HG03159 (cell line): ENCODE measurements at regions not wholly inside any gene's neighbourhood (a gene's known extent, or its start where the extent isn't known, plus 50 kb on each side); places are given as distances from the start of the nearest gene placed in this dataset.
"Not testable (repeated sequence)": the region's sequence is repeated elsewhere in the genome, so short reads cannot be mapped to it uniquely, and the experiment has no call there.

Source experiments
- ATAC-seq: cut with Tn5 transposase; IDR thresholded peaks from one replicate; pipeline ENCODE4 v1.9.1; 2021; ENCODE audit warnings: mild to moderate bottlenecking, moderate library complexity; ENCODE audit not compliant: unreplicated experiment

DNA sequence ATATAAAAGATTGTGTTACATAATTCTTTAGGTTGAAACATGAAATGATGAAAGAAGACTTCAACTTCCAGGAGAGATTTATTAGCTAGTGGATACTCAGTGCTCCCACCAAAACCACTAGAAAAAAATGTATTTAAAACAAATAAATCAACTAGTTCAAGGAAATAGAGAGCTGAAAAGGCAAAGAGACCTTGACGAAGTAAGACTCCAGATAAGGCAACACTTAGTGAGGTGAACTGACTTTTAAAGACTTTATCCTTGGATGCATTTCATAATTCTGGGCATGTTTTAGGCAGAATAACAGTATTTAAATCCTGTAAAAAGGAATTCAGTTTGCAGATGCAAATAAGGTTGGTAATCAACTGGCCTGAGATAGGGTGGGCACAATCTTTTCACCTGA is 1150.7 kb downstream of the FSCB start:
- ATAC-seq = no peak

DNA sequence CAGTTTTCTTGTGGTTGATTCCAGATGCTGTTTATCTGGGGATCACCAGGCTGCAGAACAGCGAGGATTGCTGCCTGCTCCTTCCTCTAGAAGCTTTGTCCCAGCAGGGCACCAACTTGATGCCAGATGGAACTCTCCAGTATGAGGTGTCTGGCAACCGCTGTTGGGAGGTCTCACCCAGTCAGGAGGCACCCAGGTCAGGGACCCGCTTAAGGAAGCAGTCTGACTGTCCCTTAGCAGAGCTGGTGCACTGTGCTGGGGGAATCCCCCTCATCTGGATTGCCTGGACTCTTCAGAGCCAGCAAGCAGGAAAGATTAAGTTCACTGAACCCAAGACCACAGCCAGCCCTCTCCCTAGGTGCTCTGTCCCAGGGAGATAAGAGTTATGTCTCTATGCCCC is 1165.2 kb downstream of the FSCB start:
- no peak for ATAC-seq

DNA sequence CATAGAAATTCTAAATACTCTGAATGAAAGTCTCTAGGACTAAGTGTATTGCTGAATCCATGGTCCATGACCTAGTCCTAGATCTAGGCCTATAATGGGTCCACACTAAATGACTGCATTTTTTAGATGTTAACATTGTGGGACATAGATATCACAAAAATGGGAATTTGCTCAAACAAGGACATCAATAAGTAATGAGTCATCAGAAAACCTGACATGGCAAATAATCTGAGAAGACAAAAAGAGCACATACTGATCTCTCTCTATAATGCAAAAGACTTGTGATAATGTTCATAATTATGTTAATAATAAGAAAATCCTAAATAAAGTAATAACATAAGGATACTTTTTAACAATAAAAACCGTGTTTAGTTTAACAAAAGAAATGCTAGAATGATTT is 1168.4 kb downstream of the FSCB start:
- no peak for ATAC-seq

DNA sequence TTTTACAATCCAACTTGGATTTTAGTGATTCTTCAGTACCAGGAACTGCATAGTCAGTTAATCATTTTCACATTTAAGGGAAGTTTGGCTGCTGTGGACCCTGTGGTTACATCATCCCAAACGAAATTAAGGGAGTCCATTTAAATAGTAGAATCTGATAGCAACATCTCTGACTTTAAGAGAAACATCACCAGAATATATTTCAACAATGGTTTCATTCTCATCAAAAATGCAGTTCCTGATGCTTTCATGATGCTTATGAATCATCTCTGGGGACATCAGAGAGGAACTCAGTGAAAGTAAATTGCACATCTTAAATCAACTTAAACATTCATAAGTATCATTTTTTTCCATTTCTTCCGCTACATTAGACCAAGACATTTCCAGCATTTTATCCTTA is 1170.7 kb downstream of the FSCB start:
- no peak for ATAC-seq

DNA sequence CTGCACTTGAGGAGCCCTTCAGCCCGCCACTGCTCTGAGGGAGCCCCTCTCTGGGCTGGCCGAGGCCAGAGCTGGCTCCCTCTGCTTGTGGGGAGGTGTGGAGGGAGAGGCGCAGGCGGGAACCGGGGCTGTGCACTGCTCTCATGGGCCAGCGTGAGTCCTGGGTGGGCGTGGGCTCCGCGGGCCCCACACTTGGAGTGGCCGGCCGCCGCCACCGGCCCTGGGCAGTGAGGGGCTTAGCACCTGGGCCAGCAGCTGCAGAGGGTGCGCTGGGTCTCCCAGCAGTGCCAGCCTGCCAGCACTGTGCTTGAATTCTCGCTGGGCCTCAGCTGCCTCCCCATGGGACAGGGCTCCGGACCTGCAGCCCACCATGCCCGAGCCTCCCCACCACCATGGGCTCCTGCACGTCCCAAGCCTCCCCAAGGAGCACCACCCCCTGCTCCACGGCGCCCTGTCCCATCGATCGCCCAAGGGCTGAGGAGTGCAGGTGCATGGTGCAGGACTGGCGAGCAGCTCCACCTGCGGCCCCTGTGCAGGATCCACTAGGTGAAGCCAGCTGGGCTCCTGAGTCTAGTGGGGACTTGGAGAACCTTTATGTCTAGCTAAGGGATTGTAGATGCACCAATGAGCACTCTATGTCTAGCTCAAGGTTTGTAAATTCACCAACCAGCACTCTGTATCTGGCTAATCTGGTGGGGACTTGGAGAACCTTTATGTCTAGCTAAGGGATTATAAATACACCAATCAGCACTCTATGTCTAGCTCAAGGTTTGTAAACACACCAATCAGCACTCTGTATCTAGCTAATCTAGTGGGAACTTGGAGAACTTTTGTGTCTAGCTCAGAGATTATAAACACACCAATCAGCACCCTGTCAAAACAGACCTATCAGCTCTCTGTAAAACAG is 1180.3 kb downstream of the FSCB start:
- not testable (repeated sequence) for ATAC-seq

DNA sequence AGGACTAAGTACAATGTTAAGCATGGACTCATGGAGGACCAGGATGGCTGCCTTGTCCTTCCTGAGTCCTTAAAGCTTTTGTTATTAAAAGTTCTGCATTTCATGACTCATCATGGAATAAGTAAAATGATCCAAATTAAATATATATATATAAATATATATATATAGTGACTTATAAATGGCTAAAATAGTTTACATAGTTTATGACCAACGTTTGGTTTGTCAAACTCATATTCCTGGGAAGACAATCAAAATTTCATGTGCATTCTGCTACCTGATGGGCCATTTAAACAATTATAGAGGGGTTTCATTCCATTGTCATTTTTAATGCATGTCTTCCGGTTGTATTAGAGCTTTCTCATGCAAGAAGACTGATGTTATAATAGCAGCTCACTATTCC is 1190.7 kb downstream of the FSCB start:
- ATAC-seq = no peak

DNA sequence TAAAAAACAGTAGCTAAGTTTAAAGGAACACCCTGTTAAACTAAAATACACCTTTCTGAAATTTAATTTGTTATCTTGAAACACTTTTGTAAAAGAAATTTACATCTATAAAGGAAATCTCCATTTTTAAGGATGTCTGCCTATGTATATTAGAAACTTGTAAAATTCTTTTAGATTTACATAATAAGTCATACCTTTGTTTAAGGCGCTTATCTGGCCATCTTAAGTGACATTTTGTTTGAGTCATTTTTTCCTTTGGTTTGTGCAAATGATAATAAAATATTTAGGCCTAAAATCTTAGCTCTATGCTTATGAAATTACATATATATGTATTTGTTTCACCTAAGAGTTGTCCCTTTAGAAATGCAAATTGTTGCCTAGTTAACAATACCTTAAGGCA is 1193.4 kb downstream of the FSCB start:
- ATAC-seq = no peak

DNA sequence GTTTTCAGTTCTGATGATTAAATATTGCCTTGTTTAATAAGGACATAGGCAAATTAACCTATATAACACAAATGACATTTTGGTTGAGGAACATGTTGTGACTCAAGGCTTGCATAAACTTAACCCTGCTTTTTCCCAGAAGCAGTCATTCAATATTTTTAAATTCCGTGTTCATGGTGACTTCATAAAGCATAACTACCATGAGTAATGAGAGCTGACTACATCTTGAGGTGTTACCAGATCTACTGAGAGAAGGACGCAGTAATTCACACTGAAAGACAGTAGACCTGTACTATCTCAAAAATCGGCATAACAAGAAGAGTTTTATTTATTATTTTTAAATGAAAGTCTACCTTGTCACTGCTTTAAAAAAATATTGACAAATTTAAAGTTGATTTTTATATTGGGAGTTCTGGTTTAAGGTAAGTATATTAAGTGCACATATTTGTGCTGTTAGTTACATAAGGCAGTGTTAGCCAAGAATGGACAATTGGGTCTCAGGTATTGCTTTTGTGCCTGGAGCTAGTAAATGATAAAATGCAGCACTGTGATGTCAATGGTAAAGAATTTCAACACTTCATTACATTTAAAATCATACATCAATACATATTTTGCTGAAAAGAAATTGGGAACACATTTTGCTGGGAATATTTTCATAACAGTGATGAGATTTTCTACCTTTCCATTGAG is 1198.5 kb downstream of the FSCB start:
- ATAC-seq = no peak

DNA sequence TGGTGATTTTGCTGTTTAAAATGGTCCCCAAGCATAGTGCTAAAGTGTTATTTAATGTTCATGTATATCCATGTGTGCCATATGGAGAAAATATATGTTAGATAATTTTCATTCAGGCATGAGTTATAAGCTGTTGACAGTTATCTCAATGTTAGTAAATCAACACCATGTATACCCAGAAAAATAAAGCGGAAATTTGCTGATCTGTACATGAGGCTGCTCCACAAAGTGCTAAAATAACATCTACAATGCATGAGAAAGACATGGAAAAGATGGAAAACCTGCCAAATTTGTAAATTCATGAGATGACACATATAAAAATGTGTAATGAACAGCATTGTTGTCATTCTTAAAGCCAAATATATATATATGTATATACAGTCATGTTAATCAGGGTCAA is 1199.2 kb downstream of the FSCB start:
- ATAC-seq = no peak

DNA sequence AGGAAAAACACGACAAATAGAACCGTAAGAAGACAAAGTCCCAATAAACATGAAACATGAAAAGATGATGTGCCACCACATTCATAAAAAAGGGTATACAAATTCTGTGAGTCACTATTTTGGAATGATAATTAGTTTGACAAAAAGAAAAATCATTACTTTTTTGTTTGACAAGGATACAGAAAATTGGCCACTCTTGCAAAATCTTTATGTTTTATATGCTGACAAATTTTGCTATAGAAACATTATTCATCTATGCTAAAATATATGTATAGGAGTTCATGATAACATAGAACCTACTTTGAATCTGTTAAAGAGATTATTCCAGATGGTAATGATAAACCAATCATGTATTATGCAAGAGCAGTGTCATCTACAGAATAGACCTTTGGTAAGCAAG is 1201.0 kb downstream of the FSCB start:
- ATAC-seq = no peak

DNA sequence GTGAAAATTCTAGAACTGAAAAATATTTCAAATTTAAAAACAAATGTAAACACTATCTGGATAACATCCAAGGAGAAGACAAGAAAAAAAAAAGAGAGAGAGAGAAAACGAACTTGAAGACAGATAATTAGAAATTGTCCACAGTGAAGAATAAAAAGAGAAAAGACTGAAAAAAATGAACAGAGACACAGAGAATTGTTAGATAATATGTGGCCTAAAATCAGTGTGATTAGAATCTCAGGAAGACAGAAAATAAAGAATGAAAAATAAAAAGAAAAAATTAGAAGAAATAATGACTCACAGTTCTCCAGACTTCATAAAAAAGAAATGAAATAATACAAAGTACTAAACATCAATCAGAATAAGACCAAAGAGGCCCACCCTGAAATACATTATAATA is 1209.3 kb downstream of the FSCB start:
- ATAC-seq = no peak

DNA sequence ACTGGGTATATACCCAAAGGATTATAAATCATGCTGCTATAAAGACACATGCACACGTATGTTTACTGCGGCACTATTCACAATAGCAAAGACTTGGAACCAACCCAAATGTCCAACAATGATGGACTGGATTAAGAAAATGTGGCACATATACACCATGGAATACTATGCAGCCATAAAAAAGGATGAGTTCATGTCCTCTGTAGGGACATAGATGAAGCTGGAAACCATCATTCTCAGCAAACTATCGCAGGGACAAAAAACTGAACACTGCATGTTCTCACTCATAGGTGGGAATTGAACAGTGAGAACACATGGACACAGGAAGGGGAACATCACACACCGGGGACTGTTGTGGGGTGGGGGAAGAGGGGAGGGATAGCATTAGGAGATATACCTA is 1211.0 kb downstream of the FSCB start:
- not testable (repeated sequence) for ATAC-seq

DNA sequence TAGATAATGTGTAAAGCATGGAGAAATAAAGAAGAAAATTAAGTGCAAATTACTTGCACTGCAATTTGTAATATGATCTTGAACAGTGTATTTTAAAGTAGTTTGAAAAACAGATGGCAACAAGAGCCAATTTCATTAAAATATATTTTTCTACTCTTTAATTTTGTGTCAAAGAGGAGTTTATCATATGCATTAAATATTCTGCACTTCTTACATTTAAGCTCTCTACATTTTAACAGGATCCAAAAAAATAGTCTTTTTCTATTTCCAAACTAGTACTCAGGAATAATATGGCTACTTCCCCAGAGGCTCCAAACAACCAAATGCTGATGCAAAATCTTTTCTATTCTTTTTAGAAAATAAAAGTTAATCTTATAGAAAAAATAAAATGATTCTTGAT is 1221.5 kb downstream of the FSCB start:
- ATAC-seq = no peak

DNA sequence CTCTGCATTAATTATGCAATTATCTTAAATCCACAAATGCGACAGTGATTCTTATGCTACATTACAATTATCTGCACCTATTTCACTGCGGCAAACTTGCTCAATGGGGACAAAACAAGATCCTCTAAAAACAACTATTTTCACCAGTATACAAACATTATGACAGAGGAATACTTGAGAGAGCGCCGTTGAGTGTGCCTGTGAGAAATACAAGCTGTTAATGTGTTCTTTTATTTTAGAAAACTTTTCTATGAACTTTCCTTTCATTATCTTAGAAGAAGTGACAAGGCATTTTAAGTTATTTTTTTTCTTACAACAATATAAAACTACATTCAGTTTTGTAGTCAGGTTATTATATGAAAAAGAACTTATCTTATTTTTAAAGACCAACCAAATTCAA is 1247.0 kb downstream of the FSCB start:
- ATAC-seq = no peak

DNA sequence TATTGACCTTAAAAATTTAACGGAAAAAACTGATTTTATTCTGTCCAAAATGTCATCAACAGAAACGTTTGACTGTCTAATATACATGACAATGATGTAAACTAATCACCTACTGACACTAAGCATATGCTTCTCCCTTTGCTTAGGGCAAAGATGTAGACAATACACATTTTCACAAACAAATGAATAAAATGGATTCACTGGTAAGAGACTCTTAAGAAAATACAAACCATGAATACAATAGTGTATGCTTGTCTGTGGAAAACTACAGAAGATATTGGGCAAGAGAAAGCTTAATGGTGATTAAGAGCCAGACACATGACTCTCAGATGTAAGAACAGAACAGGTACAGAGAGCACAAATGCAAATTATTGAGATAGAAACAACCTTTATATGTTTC is 1248.7 kb downstream of the FSCB start:
- no peak for ATAC-seq

DNA sequence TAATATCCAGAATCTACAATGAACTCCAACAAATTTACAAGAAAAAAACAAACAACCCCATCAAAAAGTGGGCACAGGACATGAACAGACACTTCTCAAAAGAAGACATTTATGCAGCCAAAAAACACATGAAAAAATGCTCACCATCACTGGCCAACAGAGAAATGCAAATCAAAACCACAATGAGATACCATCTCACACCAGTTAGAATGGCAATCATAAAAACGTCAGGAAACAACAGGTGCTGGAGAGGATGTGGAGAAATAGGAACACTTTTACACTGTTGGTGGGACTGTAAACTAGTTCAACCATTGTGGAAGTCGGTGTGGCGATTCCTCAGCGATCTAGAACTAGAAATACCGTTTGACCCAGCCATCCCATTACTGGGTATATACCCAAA is 1250.1 kb downstream of the FSCB start:
- not testable (repeated sequence) for ATAC-seq

DNA sequence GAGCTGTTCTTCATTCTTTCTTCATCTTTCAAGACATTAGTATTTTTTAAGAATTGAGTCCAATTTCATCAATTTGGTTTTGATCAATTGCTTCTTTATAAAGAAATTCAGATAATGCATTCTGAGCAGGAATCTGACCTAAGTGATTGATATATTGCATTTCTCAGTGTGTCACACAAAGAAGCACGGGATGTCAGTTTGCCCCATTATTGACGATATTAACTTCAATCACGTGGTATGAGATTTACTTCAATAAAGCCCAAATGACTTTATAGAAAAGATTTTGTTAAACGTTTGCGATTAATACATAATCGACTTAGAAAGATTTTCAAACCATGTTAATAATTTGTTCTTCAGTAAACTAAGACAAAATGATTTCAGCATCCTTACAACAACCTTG is 1254.2 kb downstream of the FSCB start:
- ATAC-seq = no peak

DNA sequence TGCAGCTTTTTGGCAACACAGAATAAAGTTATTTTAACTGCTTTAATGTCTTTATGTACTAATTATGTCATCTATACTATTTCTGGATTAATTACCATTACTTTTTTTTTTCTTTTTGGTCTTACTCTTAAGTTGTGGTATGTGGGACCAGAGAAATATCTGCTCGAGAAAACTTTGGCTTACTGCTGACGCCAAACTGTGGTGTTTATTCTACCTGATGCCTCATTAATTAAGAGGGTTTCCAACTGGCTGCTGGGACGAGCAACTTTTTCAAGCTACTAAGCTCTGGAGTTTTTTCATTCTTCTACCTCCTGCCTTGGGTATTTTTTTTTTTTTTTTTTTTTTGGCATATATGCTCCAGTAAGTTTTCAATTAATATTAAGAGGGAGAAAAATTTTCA is 1257.5 kb downstream of the FSCB start:
- no peak for ATAC-seq

DNA sequence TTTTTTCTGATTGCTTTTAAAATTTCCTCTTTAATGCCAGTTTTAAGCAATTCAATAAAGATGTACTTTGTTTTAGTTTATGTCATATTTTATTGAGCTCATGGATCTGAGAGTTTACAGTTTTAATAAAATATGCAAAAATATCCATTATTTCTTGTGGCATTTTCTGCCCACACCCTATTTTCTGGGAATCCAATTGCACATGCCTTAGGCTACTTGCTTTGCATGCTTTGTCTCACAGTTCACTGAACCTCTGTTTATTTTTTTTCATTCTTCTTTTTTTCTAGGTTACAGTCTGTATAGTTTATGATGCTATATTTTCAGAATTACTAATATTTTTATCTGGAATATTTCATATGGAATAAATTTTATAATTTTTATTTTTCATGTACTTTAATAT is 1258.0 kb downstream of the FSCB start:
- ATAC-seq = no peak

DNA sequence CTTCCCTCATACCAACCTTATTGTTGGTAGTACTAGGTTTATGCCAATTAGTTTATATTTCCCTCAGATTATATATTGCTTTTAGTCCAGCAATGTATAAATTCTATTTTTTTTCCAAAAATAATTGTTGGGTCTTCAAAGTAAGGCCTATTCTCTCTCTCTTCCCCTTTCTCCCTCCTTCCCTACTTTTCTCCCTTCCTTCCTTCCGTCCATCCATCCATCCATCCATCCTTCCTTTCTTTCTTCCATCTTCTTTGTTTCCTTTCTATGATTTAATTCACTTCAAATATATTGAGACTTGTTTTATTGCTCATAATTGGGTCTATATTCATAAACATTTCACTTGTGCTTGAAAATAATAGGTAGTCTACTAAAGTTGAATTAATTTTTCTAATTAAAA is 1259.2 kb downstream of the FSCB start:
- no peak for ATAC-seq

DNA sequence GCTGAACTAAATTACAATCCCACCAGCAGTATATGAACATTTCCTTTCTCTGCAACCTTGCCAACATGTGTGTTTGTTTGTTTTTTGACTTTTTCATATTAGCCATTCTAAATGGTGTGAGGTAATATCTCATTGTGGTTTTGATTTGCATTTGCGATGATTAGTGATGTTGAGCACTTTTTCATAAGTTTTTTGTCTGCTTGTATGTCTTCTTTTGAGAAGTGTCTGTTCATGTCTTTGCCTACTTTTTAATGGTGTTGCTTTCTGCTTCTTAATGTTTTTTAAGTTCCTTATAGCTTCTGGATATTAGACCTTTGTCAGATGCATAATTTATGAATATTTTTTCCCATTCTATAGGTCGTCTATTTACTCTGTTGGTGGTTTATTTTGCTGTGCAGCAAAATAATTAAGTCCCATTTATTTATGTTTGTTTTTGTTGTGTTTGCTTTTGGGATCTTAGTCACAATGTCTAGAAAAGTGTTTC is 1262.9 kb downstream of the FSCB start:
- ATAC-seq = no peak

DNA sequence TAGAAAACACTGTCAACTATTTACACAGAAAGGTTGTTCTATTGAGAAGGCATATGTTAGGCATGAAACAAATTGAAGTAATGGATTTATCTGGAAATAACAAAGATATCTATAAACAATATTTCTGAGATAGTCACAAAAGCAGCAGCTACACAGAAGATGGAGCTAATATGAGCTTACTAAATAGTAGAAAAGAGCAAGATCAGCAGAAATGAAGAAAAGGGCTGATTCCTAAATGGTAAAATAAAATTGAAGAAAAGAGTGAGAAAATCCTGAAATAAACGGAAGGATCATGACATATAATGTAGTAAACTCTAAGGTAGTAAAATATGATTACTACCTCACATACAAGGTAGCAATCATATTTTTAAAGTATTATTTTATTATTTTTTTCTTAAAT is 1263.9 kb downstream of the FSCB start:
- ATAC-seq = no peak
